Esophagus muscularis mucosa (tissue), 4 donors: ENCODE measurements at regions not wholly inside any gene's neighbourhood (a gene's known extent, or its start where the extent isn't known, plus 50 kb on each side); places are given as distances from the start of the nearest gene placed in this dataset.
A peak's percentile ranks its signal among the peaks of the same experiment; 100 is the strongest.

ENCODE experiments used
- DNase-seq: peaks from one replicate; pipeline ENCODE4 v3.0.0-alpha.2; 2017; ENCODE audit errors: extremely low spot score
- H3K27ac ChIP-seq, 4 donors: fragments of 200-600 bp; sonication (generic); replicated peaks in 1 of 4; 1 replicate in 3 of 4; 2 replicates in 1 of 4; pipeline ENCODE4 v1.5.1; 2016 to 2019; ENCODE audit warnings: mild to moderate bottlenecking in 1 of 4
- H3K27me3 ChIP-seq, 4 donors: fragments of 200-600 bp; sonication (generic); one replicate each; pipeline versions ENCODE4 v1.5.1 to v1.6.0; 2016 to 2019
- H3K36me3 ChIP-seq, 4 donors: fragments of 200-600 bp; sonication (generic); one replicate each; pipeline ENCODE4 v1.5.1; 2016 to 2019
- H3K4me1 ChIP-seq, 4 donors: fragments of 200-600 bp; sonication (generic); one replicate each; pipeline ENCODE4 v1.5.1; 2016 to 2019
- H3K4me3 ChIP-seq, 4 donors: fragments of 200-600 bp; sonication (generic); 1 replicate in 2 of 4; 2 replicates in 2 of 4; pipeline ENCODE4 v1.5.1; 2016 to 2019; ENCODE audit warnings: mild to moderate bottlenecking in 4 of 4, moderate library complexity in 1 of 4
- H3K9me3 ChIP-seq, 4 donors: fragments of 200-600 bp; sonication (generic); 1 replicate in 3 of 4; 2 replicates in 1 of 4; pipeline ENCODE4 v1.5.1; 2016 to 2019
- CTCF ChIP-seq, 3 experiments: fragments of 200-600 bp in 2 of 3; fragments of 450-650 bp in 1 of 3; sonication (generic) in 2 of 3; IDR thresholded peaks; one replicate each; pipeline ENCODE4 v1.5.1; 2017 to 2019; ENCODE audit warnings: antibody characterized with exemption in 3 of 3, mild to moderate bottlenecking in 2 of 3, moderate library complexity in 1 of 3
- EP300 ChIP-seq: sonication (generic); formaldehyde crosslinking; IDR thresholded peaks from one replicate; pipeline ENCODE4 v1.6.1; 2017; ENCODE audit warnings: antibody characterized with exemption
- POLR2A ChIP-seq: fragments of 450-650 bp; IDR thresholded peaks from one replicate; pipeline ENCODE4 v1.6.1; 2017; ENCODE audit warnings: antibody characterized with exemption, moderate library complexity, mild to moderate bottlenecking, low read depth
- POLR2AphosphoS5 ChIP-seq, 2 donors: sonication (generic); formaldehyde crosslinking; IDR thresholded peaks; one replicate each; pipeline ENCODE4 v1.6.1; 2017; ENCODE audit warnings: antibody characterized with exemption in 2 of 2
- WGBS: methylation state at CpG from one replicate; pipeline ENCODE4 v1.1.5; 2018; 5-methylcytosine and 5-hydroxymethylcytosine counted together
- intact Hi-C: fragments of 100-400 bp; cut with DNase I; formaldehyde crosslinking; loops from one replicate; pipeline ENCODE4 v1.15.1; 2023

GRCh38 chr14:76964695-76965094 lies 63.8 kb downstream of the IRF2BPL start:
- no peaks in the 10 kb centered on the region for H3K27me3 ChIP-seq
- WGBS = 81% methylated on average over 5 of the region's 5 CpGs
- H3K4me1 ChIP-seq = peaks cover 14 to 30% (median 21%) of the 10 kb centered on the region in 4 donors
- no peaks in the 10 kb centered on the region for H3K36me3 ChIP-seq
- no peak overlapping the region for H3K27ac ChIP-seq
- TF ChIP-seq EP300 (no peak), POLR2A (no peak), CTCF (IDR thresholded peaks at IDR 0.05) (no peak), POLR2AphosphoS5 (IDR thresholded peaks at IDR 0.05) (no peak)
- H3K9me3 ChIP-seq = no peaks in the 10 kb centered on the region
- no peak overlapping the region for H3K4me3 ChIP-seq
- intact Hi-C loops = loop anchor here (5.0 kb wide), 1 partner anchor 48 kb away; no protein-coding TSS in a partner anchor
- no peak for DNase-seq

DNA sequence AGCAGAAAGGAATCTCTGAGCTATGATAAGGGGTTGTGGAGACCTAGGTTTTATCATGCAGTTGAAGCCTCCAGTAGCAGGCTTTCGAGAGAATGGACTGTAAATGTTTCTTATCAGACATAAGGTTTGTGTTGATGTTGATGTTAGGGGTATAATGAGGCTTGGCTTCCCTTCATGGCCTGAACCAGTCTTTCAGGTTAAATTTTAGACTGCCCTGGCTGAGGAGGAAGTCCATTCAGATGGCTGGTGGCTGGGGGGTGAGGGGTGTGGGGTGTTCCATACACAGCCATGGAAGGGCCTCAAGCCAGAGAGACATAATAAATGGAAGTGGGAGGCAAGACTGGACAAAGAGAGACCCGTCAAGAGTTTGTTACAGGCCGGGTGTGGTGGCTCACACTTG lies 65.1 kb downstream of the IRF2BPL start:
- 96% methylated on average over 3 of the region's 3 CpGs for WGBS
- TF ChIP-seq CTCF (IDR thresholded peaks at IDR 0.05) = no peak
- no peak for TF ChIP-seq EP300
- no peak for TF ChIP-seq POLR2A
- no peak for TF ChIP-seq POLR2AphosphoS5 (IDR thresholded peaks at IDR 0.05)
- intact Hi-C loops = no loop called here

DNA sequence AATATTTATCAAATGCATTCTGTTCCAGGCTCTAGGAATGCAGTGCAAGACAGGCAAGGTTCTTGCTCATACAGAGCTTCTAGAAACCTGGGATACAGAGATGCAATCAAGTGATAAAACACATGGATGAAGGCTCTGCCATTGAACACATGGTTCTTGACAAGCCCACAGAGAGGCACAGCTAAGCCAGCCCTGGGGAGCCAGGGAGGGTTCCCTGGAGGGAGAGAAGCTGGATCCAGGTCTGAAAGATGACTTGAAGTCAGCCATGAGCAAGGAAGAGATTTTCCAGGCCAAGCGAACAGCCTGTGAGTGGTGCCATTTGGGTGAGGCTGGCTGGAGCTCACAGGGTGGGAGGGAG lies 66.2 kb downstream of the IRF2BPL start:
- H3K36me3 ChIP-seq = no peaks in the 10 kb centered on the region
- peak overlapping the region; percentile 50 to 62 (median 54) for H3K4me3 ChIP-seq
- peaks cover 28 to 54% (median 45%) of the 10 kb centered on the region in 4 donors for H3K4me1 ChIP-seq
- intact Hi-C loops = no loop called here
- no peak for DNase-seq
- H3K27me3 ChIP-seq = no peaks in the 10 kb centered on the region
- TF ChIP-seq POLR2A (no peak), POLR2AphosphoS5 (IDR thresholded peaks at IDR 0.05) (no peak), CTCF (IDR thresholded peaks at IDR 0.05) (no peak), EP300 (no peak)
- no peaks in the 10 kb centered on the region for H3K9me3 ChIP-seq
- peak overlapping the region; percentile 91 to 97 (median 93) for H3K27ac ChIP-seq
- 62% methylated on average over 1 of the region's 1 CpG for WGBS

More for the DNA sequence above, 65.1 kb downstream of the IRF2BPL start:
- peaks cover 22 to 43% (median 34%) of the 10 kb centered on the region in 4 donors for H3K4me1 ChIP-seq
- H3K36me3 ChIP-seq = no peaks in the 10 kb centered on the region
- no peak overlapping the region for H3K27ac ChIP-seq
- H3K9me3 ChIP-seq = no peaks in the 10 kb centered on the region
- DNase-seq = no peak
- H3K4me3 ChIP-seq = no peak overlapping the region
- no peaks in the 10 kb centered on the region for H3K27me3 ChIP-seq

- DNase-seq = peak; percentile 95
- Histone ChIP-seq H3K4me3 (peak overlapping the region; percentile 50 to 62 (median 54)), H3K27ac (peak overlapping the region; percentile 91 to 97 (median 93)), H3K27me3 (no peaks in the 10 kb centered on the region), H3K4me1 (peaks cover 33 to 59% (median 50%) of the 10 kb centered on the region in 4 donors), H3K9me3 (no peaks in the 10 kb centered on the region), H3K36me3 (no peaks in the 10 kb centered on the region)
- WGBS = under 1% methylated on average over 18 of the region's 24 CpGs
- TF ChIP-seq POLR2A = no peak
- no peak for TF ChIP-seq CTCF (IDR thresholded peaks at IDR 0.05)
- TF ChIP-seq EP300 = no peak
- TF ChIP-seq POLR2AphosphoS5 (IDR thresholded peaks at IDR 0.05) = peak; percentile 69 to 80
- intact Hi-C loops = no loop called here
Measured at GRCh38 chr14:76961631-76962302, 66.7 kb downstream of the IRF2BPL start.
